GM12874 (cell line): ENCODE measurements at regions not wholly inside any gene's neighbourhood (a gene's known extent, or its start where the extent isn't known, plus 50 kb on each side); places are given as distances from the start of the nearest gene placed in this dataset.

Source experiments
- CTCF ChIP-seq: IDR thresholded peaks from 2 replicates; pipeline ENCODE4 v1.5.1; 2011; ENCODE audit warnings: low read depth, mild to moderate bottlenecking, control low read depth, low read length, moderate library complexity; ENCODE audit not compliant: insufficient read depth

DNA sequence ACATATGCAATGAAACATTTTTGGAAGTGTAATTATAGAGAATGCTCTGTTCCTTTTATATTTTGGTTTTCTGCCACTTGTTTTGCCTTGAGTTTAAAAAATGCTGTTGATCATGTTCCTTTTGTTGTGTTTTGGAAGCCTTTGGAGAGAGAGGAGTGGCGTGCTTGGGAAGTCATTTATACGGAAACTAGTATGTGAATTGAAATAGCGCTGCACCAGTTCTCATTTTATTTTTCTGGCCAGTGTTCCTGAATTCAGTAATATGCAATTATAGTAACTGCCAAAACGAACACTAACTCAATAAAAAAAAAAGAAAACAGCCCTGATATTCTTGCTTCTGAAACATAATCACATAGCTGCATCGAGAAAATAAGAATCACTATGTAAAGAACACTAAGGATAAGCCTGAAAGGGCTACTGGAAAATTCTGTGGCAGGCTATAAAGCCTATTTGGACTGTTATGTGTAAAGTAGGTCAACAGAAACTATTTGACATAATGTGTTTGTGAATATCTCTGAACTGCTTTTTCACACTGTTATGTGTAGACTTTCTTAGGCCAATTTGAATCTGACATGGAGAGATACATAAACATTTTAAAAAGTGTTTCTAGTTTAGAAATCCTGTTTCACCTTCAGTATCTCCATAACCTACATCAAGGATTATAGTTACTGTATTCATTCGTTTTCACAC lies 742.0 kb downstream of the KCNT2 start:
- no peak for TF ChIP-seq CTCF

DNA sequence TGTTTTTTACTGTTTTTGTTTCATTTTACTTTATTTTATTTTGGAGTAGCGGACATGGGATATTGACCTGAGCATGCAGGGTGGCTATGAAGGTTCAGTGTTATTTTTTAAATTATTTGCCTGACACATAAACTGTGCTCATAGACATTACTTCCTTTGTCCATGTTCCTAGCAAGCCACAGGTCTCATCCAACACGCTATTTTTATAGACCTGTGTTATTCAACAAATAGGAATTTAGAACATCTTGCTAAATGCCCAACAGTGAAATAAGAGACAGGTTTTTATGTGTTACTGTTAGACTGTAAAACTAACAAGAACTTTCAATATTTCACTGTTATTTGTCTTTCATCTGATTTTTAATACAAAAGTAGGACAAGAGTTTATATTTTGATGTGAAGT lies 756.4 kb downstream of the KCNT2 start:
- TF ChIP-seq CTCF: no peak

DNA sequence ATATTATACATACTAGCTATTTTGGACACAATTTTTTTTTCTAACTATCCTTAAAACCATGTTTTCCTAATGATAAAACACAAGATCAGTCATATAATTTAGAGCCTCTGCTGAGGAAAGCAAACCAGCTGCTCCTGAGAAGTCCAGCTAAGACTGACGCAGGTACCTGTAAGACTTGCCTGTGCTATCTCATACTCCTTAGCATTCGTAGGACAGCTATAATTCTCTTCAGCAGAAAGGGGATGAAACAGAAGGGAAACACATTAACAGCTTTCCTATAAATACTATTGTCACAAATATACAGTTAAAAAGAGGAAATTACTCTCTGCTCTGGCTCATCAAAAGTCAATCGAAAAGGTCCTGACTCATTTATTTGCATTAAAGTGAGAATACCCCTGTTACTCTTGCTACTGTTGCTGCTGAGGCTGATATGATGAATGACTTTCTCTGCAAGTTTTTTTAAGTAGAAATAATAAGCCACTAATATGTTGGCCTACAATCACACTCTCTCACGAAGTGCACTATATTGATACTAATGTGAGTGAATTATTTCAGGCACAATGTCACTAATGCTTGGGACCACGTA lies 757.1 kb downstream of the KCNT2 start:
- TF ChIP-seq CTCF: no peak

DNA sequence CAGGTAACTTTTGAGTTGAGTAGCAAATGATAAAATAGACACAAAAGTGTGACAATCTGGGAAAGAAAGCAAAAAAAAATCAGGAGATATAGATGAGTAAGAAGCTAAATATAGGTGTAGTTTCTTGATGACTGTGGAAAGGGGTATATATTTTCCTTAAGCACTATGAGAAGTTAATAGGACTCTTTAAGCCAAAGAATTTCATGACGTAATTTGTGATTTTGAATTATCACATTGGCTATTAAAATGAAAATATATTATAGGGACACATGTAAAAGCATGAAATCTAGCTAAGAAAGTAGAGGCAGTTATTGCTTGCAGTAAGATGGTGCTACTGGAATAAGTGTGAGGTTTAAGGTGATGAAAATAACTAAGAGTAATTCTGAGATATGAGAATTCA lies 759.1 kb downstream of the KCNT2 start:
- TF ChIP-seq CTCF: no peak

GRCh38 chr1:195831789-195832188 lies 776.5 kb downstream of the KCNT2 start:
- TF ChIP-seq CTCF: no peak

DNA sequence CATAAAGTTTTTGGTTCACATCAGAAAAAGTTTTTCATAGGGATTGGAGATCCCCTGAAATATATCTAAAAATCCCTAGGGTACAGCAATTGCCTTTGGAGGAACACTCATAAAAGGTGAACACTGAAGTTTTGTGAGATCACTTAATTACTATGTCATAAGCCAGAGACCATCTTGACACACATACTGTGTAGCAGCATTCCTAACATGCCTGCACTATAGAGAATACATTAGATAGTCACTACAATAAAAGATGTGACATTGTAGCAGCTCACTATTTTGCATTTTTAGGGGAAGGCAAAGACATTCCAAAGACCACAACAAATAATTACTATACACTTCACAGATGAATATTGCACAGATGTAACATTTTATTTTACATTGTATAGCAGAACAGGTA lies 779.9 kb downstream of the KCNT2 start:
- no peak for TF ChIP-seq CTCF

DNA sequence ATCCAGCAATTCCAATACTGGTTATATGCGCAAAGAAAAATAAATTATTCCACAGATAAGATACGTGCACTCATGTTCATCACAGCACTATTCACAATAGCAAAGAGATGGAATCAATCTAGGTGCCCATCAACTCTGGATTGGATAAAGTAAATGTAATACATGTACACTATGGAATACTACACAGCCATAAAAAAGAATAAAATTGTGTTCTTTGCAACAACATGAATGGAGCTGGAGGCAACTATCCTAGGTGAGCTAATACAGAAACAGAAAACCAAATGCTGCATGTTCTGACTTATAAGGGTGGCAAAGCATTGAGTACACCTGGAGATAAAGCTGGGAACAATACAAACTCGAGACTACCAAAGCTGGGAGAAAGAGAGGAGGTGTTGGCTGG lies 787.3 kb downstream of the KCNT2 start:
- no peak for TF ChIP-seq CTCF
